Ishikawa (cell line): ENCODE measurements at regions not wholly inside any gene's neighbourhood (a gene's known extent, or its start where the extent isn't known, plus 50 kb on each side); places are given as distances from the start of the nearest gene placed in this dataset.

Source experiments
- CEBPB ChIP-seq: IDR thresholded peaks from 2 replicates; pipeline ENCODE4 v1.6.1; 2012
- CREB1 ChIP-seq: IDR thresholded peaks from 2 replicates; pipeline ENCODE4 v1.6.1; 2012; ENCODE audit warnings: low read depth
- EGR1 ChIP-seq: IDR thresholded peaks from 2 replicates; pipeline ENCODE4 v1.6.1; 2012
- EP300 ChIP-seq: IDR thresholded peaks from 2 replicates; pipeline ENCODE4 v1.6.1; 2012; ENCODE audit warnings: borderline replicate concordance
- FOXM1 ChIP-seq: IDR thresholded peaks from 2 replicates; pipeline ENCODE4 v1.6.1; 2012; ENCODE audit warnings: low read depth, borderline replicate concordance
- RAD21 ChIP-seq: IDR thresholded peaks from 2 replicates; pipeline ENCODE4 v1.6.1; 2012; ENCODE audit warnings: low read depth
- TAF1 ChIP-seq: IDR thresholded peaks from 2 replicates; pipeline ENCODE4 v1.6.1; 2012; ENCODE audit warnings: low read depth, mild to moderate bottlenecking
- YY1 ChIP-seq: IDR thresholded peaks from 2 replicates; pipeline ENCODE4 v1.6.1; 2012; ENCODE audit warnings: low read depth
- ZBTB7A ChIP-seq: IDR thresholded peaks from 2 replicates; pipeline ENCODE4 v1.6.1; 2012; ENCODE audit warnings: low read depth
- TF ChIP-seq, protein P1 (sequence below): IDR thresholded peaks from 2 replicates; pipeline ENCODE4 v1.6.1; 2012; ENCODE audit warnings: low read depth, mild to moderate bottlenecking
- TF ChIP-seq, protein P2 (sequence below): IDR thresholded peaks from 2 replicates; pipeline ENCODE4 v1.6.1; 2012
- TF ChIP-seq, protein P3 (sequence below): IDR thresholded peaks from 2 replicates; pipeline ENCODE4 v1.6.1; 2012

DNA sequence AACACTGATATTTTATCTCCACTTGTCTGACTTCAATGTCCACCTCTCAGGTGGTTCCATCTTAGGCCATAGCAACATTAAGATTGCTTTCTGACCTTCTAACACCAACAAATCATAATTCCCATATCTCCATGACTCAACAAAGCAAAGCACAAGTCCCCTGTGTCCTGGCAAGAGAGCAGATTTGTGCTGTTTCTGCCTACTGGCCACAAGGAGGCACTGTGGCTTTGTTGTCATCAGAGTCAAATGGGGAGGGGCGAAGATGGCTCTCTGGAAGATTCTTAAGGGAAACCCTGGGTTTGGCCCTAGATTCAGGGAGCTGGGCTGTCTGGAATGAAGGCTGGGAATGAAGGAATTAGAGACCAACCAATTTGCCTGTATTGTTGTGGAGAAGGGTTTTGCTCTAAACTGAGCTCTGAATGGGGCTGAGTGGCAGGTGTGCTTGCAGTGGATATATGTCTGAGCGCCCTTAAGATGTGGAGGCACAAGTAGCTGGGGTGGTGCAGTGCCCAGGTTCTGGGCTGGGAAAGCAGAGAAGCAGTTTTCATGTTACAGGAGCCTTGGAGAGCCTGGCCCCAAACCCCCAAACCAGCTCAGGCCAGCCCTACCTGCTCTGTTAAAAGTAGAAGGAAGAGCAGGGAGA, 154.8 kb upstream of the PRSS58 start:
- no peak for TF ChIP-seq ZBTB7A
- no peak for TF ChIP-seq FOXM1
- no peak for TF ChIP-seq CEBPB
- TF ChIP-seq YY1 = no peak
- TF ChIP-seq RAD21 = peak; percentile 57
- TF ChIP-seq TAF1 = no peak
- no peak for TF ChIP-seq EGR1
- TF ChIP-seq, protein P1, sequence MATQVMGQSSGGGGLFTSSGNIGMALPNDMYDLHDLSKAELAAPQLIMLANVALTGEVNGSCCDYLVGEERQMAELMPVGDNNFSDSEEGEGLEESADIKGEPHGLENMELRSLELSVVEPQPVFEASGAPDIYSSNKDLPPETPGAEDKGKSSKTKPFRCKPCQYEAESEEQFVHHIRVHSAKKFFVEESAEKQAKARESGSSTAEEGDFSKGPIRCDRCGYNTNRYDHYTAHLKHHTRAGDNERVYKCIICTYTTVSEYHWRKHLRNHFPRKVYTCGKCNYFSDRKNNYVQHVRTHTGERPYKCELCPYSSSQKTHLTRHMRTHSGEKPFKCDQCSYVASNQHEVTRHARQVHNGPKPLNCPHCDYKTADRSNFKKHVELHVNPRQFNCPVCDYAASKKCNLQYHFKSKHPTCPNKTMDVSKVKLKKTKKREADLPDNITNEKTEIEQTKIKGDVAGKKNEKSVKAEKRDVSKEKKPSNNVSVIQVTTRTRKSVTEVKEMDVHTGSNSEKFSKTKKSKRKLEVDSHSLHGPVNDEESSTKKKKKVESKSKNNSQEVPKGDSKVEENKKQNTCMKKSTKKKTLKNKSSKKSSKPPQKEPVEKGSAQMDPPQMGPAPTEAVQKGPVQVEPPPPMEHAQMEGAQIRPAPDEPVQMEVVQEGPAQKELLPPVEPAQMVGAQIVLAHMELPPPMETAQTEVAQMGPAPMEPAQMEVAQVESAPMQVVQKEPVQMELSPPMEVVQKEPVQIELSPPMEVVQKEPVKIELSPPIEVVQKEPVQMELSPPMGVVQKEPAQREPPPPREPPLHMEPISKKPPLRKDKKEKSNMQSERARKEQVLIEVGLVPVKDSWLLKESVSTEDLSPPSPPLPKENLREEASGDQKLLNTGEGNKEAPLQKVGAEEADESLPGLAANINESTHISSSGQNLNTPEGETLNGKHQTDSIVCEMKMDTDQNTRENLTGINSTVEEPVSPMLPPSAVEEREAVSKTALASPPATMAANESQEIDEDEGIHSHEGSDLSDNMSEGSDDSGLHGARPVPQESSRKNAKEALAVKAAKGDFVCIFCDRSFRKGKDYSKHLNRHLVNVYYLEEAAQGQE = no peak
- TF ChIP-seq, protein P2, sequence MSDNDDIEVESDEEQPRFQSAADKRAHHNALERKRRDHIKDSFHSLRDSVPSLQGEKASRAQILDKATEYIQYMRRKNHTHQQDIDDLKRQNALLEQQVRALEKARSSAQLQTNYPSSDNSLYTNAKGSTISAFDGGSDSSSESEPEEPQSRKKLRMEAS = no peak
- TF ChIP-seq, protein P3, sequence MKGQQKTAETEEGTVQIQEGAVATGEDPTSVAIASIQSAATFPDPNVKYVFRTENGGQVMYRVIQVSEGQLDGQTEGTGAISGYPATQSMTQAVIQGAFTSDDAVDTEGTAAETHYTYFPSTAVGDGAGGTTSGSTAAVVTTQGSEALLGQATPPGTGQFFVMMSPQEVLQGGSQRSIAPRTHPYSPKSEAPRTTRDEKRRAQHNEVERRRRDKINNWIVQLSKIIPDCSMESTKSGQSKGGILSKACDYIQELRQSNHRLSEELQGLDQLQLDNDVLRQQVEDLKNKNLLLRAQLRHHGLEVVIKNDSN = no peak
- TF ChIP-seq CREB1 = no peak
- no peak for TF ChIP-seq EP300
